ENCODE measurements at regions not wholly inside any gene's neighbourhood (a gene's known extent, or its start where the extent isn't known, plus 50 kb on each side); places are given as distances from the start of the nearest gene placed in this dataset.
"Not testable (repeated sequence)": the region's sequence is repeated elsewhere in the genome, so short reads cannot be mapped to it uniquely, and the experiment has no call there.

GRCh38 chr6:139728876-139729427 lies 354.5 kb upstream of the CITED2 start:
- intact Hi-C loops (cut with DNase I) = no loop called here
- ATAC-seq (ENCODE audit: poor library complexity) (peak; percentile 20), DNase-seq (no peak)

- DNase-seq; intact Hi-C loops (cut with DNase I); ATAC-seq (ENCODE audit: poor library complexity): not testable (repeated sequence)
These were observed 351.8 kb upstream of the CITED2 start for GRCh38 chr6:139726272-139726671.

- intact Hi-C loops (cut with DNase I) = no loop called here
- ATAC-seq (ENCODE audit: poor library complexity) (no peak), DNase-seq (no peak)
These were observed 348.1 kb upstream of the CITED2 start for GRCh38 chr6:139722530-139722929.

- intact Hi-C loops (cut with DNase I) = no loop called here
- DNase-seq (no peak), ATAC-seq (ENCODE audit: poor library complexity) (no peak)
These were observed 347.5 kb upstream of the CITED2 start for GRCh38 chr6:139721954-139722353.

GRCh38 chr6:139713900-139714506 lies 339.6 kb upstream of the CITED2 start:
- DNase-seq = no peak
- no peak for ATAC-seq (ENCODE audit: poor library complexity)
- intact Hi-C loops (cut with DNase I) = no loop called here

GRCh38 chr6:139713424-139713823 lies 339.0 kb upstream of the CITED2 start:
- intact Hi-C loops (cut with DNase I) = no loop called here
- ATAC-seq (ENCODE audit: poor library complexity) (no peak), DNase-seq (no peak)

- intact Hi-C loops (cut with DNase I) = no loop called here
- DNase-seq (no peak), ATAC-seq (ENCODE audit: poor library complexity) (no peak)
These were observed 338.4 kb upstream of the CITED2 start for GRCh38 chr6:139712830-139713229.

- intact Hi-C loops (cut with DNase I) = no loop called here
- ATAC-seq (ENCODE audit: poor library complexity) (no peak), DNase-seq (no peak)
These were observed 337.5 kb upstream of the CITED2 start for GRCh38 chr6:139711804-139712585.

- DNase-seq = no peak
These were observed 336.1 kb upstream of the CITED2 start for GRCh38 chr6:139710556-139710955.

GRCh38 chr6:139708337-139709199 lies 334.1 kb upstream of the CITED2 start:
- intact Hi-C loops (cut with DNase I) = no loop called here
- no peak for DNase-seq
- ATAC-seq (ENCODE audit: poor library complexity) = peak; percentile 63

More at GRCh38 chr6:139710556-139710955, 336.1 kb upstream of the CITED2 start:
- peak; percentile 65 for ATAC-seq (ENCODE audit: poor library complexity)
- intact Hi-C loops (cut with DNase I) = no loop called here

- no peak for DNase-seq
- no peak for ATAC-seq (ENCODE audit: poor library complexity)
- intact Hi-C loops (cut with DNase I) = no loop called here
These were observed 332.5 kb upstream of the CITED2 start for GRCh38 chr6:139706912-139707311.

GRCh38 chr6:139705284-139705683 lies 330.8 kb upstream of the CITED2 start:
- DNase-seq = no peak
- ATAC-seq (ENCODE audit: poor library complexity) = no peak
- intact Hi-C loops (cut with DNase I) = no loop called here

GRCh38 chr6:139703780-139704179 lies 329.3 kb upstream of the CITED2 start:
- DNase-seq (no peak), ATAC-seq (ENCODE audit: poor library complexity) (no peak)
- intact Hi-C loops (cut with DNase I) = no loop called here

- no peak for ATAC-seq (ENCODE audit: poor library complexity)
- intact Hi-C loops (cut with DNase I) = no loop called here
- DNase-seq = no peak
These were observed 328.3 kb upstream of the CITED2 start for GRCh38 chr6:139702706-139703105.

- DNase-seq (no peak), ATAC-seq (ENCODE audit: poor library complexity) (no peak)
- intact Hi-C loops (cut with DNase I) = no loop called here
These were observed 327.2 kb upstream of the CITED2 start for GRCh38 chr6:139701695-139702094.

GRCh38 chr6:139701003-139701402 lies 326.6 kb upstream of the CITED2 start:
- intact Hi-C loops (cut with DNase I) = no loop called here
- DNase-seq = no peak
- ATAC-seq (ENCODE audit: poor library complexity) = no peak

- ATAC-seq (ENCODE audit: poor library complexity) = no peak
- intact Hi-C loops (cut with DNase I) = no loop called here
- no peak for DNase-seq
These were observed 325.5 kb upstream of the CITED2 start for GRCh38 chr6:139699911-139700310.

GRCh38 chr6:139699335-139699734 lies 324.9 kb upstream of the CITED2 start:
- ATAC-seq (ENCODE audit: poor library complexity) (peak; percentile 55), DNase-seq (no peak)
- intact Hi-C loops (cut with DNase I) = no loop called here

GRCh38 chr6:139698526-139699176 lies 324.2 kb upstream of the CITED2 start:
- intact Hi-C loops (cut with DNase I) = no loop called here
- no peak for DNase-seq
- peak; percentile 63 for ATAC-seq (ENCODE audit: poor library complexity)
